Adrenal gland (tissue), 9 donors: ENCODE measurements at regions not wholly inside any gene's neighbourhood (a gene's known extent, or its start where the extent isn't known, plus 50 kb on each side); places are given as distances from the start of the nearest gene placed in this dataset.

Experiments used
- DNase-seq, 7 donors: peaks; one replicate each; pipeline ENCODE4 v3.0.0-alpha.2; 2019 to 2020
- H3K27ac ChIP-seq, 5 donors: fragments of 200-600 bp; sonication (generic) in 4 of 5; 1 replicate in 3 of 5; 2 replicates in 2 of 5; pipeline versions ENCODE4 v1.5.1 to v1.8.0; 2016 to 2020; ENCODE audit warnings: mild to moderate bottlenecking in 1 of 5
- H3K27me3 ChIP-seq: fragments of 200-600 bp; 2 replicates; pipeline ENCODE4 v1.8.0; 2021
- H3K36me3 ChIP-seq, 2 donors: fragments of 200-600 bp; replicated peaks in 1 of 2; 1 replicate in 1 of 2; 2 replicates in 1 of 2; pipeline versions ENCODE4 v1.5.1 to v1.8.0; 2018 to 2022
- H3K4me1 ChIP-seq, 2 donors: fragments of 200-600 bp; replicated peaks in 1 of 2; 1 replicate in 1 of 2; 2 replicates in 1 of 2; pipeline versions ENCODE4 v1.5.1 to v1.8.0; 2018 to 2021
- H3K4me3 ChIP-seq, 4 donors: fragments of 200-600 bp; sonication (generic) in 3 of 4; one replicate each; pipeline ENCODE4 v1.5.1; 2016 to 2018
- H3K9me3 ChIP-seq, 3 donors: fragments of 200-600 bp; sonication (generic) in 1 of 3; replicated peaks in 1 of 3; 1 replicate in 2 of 3; 2 replicates in 1 of 3; pipeline versions ENCODE4 v1.5.1 to v1.8.0; 2016 to 2021
- CTCF ChIP-seq, 6 experiments: fragments of 450-650 bp in 4 of 6; fragments of 200-600 bp in 2 of 6; sonication (generic) in 1 of 6; IDR thresholded peaks; 1 replicate in 5 of 6; 2 replicates in 1 of 6; pipeline versions ENCODE4 v1.5.1 to v1.8.0; 2016 to 2021; ENCODE audit warnings: antibody characterized with exemption in 6 of 6, mild to moderate bottlenecking in 2 of 6, moderate library complexity in 1 of 6
- POLR2A ChIP-seq, 2 donors: fragments of 450-650 bp; IDR thresholded peaks; one replicate each; pipeline ENCODE4 v1.6.1; 2017; ENCODE audit warnings: antibody characterized with exemption in 2 of 2, mild to moderate bottlenecking in 2 of 2, moderate library complexity in 1 of 2
- WGBS, 4 donors: extraction: QIAGEN DNeasy Blood & Tissue Kit in 2 of 4; methylation state at CpG; one replicate each; pipeline versions ENCODE4 v1.1.5 to v1.1.7; 2013 to 2017; 5-methylcytosine and 5-hydroxymethylcytosine counted together
- intact Hi-C, 2 donors: fragments of 100-400 bp; cut with DNase I; formaldehyde crosslinking; loops; one replicate each; pipeline versions ENCODE4 v1.14.1 to v1.15.0; 2022 to 2023
- donor health status: healthy with polysubstance abuse.
- donor health status: Bipolar disorder and iron deficiency.
- donor health status: DM: yes; HTN: yes; CAD: no.
- donor health status: DM: no; HTN: no; CAD: no.
- donor health status: DM: no; HTN: no; CAD: no.

- Histone ChIP-seq H3K4me3 (no peak overlapping the region), H3K27ac (no peak overlapping the region), H3K27me3 (no peaks in the 10 kb centered on the region), H3K4me1 (no peaks in the 10 kb centered on the region), H3K36me3 (no peaks in the 10 kb centered on the region), H3K9me3 (no peaks in the 10 kb centered on the region)
- TF ChIP-seq CTCF (IDR thresholded peaks at IDR 0.05), result no peak
- 26 to 41% (median 33%) methylated on average over 7 of the region's 7 CpGs for WGBS, 4 donors
- intact Hi-C loops, result no loop called here
- DNase-seq, result no peak
Measured at GRCh38 chr20:56855708-56856107, 226.6 kb downstream of the TFAP2C start.

GRCh38 chr20:56857950-56858349 is 228.8 kb downstream of the TFAP2C start:
- peaks cover 16% of the 10 kb centered on the region for H3K27me3 ChIP-seq
- H3K27ac ChIP-seq, result no peak overlapping the region
- H3K4me3 ChIP-seq, result no peak overlapping the region
- H3K4me1 ChIP-seq, result no peaks in the 10 kb centered on the region
- H3K9me3 ChIP-seq, result no peaks in the 10 kb centered on the region
- WGBS, 4 donors, result 68 to 77% (median 70%) methylated on average over 8 of the region's 8 CpGs
- DNase-seq, result no peak
- H3K36me3 ChIP-seq, result no peaks in the 10 kb centered on the region
- TF ChIP-seq POLR2A (IDR thresholded peaks at IDR 0.05) (no peak), CTCF (IDR thresholded peaks at IDR 0.05) (no peak)
- intact Hi-C loops, result no loop called here

- H3K9me3 ChIP-seq, result no peaks in the 10 kb centered on the region
- 49 to 53% (median 50%) methylated on average over 11 to 13 of the region's 13 CpGs for WGBS, 4 donors
- no peaks in the 10 kb centered on the region for H3K4me1 ChIP-seq
- peaks cover 18% of the 10 kb centered on the region for H3K27me3 ChIP-seq
- intact Hi-C loops, result no loop called here
- TF ChIP-seq POLR2A (IDR thresholded peaks at IDR 0.05) (no peak), CTCF (IDR thresholded peaks at IDR 0.05) (no peak)
- no peaks in the 10 kb centered on the region for H3K36me3 ChIP-seq
- DNase-seq, result no peak
- H3K4me3 ChIP-seq, result no peak overlapping the region
- no peak overlapping the region for H3K27ac ChIP-seq
Measured at GRCh38 chr20:56859039-56859800, 230.1 kb downstream of the TFAP2C start.

GRCh38 chr20:56859801-56860261 is 230.7 kb downstream of the TFAP2C start:
- intact Hi-C loops, result no loop called here
- peaks cover 22% of the 10 kb centered on the region for H3K27me3 ChIP-seq
- H3K9me3 ChIP-seq, result no peaks in the 10 kb centered on the region
- H3K4me1 ChIP-seq, result no peaks in the 10 kb centered on the region
- DNase-seq, result no peak
- no peak overlapping the region for H3K4me3 ChIP-seq
- H3K36me3 ChIP-seq, result no peaks in the 10 kb centered on the region
- TF ChIP-seq CTCF (IDR thresholded peaks at IDR 0.05) (no peak), POLR2A (IDR thresholded peaks at IDR 0.05) (no peak)
- H3K27ac ChIP-seq, result no peak overlapping the region
- 0 to 19% (median 8%) methylated on average over 1 to 10 of the region's 10 CpGs for WGBS, 4 donors
